Epithelial cell of proximal tubule (primary cell): ENCODE measurements at regions not wholly inside any gene's neighbourhood (a gene's known extent, or its start where the extent isn't known, plus 50 kb on each side); places are given as distances from the start of the nearest gene placed in this dataset.

Experiments used
- DNase-seq: peaks from one replicate; pipeline ENCODE4 v3.0.0-alpha.2; 2011; ENCODE audit warnings: low read depth
- H3K4me3 ChIP-seq: 2 replicates; pipeline ENCODE4 v1.5.1; 2011; ENCODE audit warnings: low read depth, mild to moderate bottlenecking, low read length
- CTCF ChIP-seq: conservative IDR thresholded peaks from 2 replicates; pipeline ENCODE4 v1.5.1; 2012; ENCODE audit warnings: low read depth, mild to moderate bottlenecking, low read length

- no peak for TF ChIP-seq CTCF
- DNase-seq, result no peak
- H3K4me3 ChIP-seq, result no peak overlapping the region
Observed at GRCh38 chr2:2542966-2543611, 212.0 kb upstream of the MYT1L start.

GRCh38 chr2:2542316-2542715 lies 211.2 kb upstream of the MYT1L start:
- H3K4me3 ChIP-seq, result no peak overlapping the region
- no peak for TF ChIP-seq CTCF
- DNase-seq, result no peak

GRCh38 chr2:2540406-2540805 lies 209.3 kb upstream of the MYT1L start:
- no peak for DNase-seq
- TF ChIP-seq CTCF, result no peak
- no peak overlapping the region for H3K4me3 ChIP-seq

GRCh38 chr2:2536416-2537056 lies 205.5 kb upstream of the MYT1L start:
- TF ChIP-seq CTCF, result no peak
- DNase-seq, result no peak
- no peak overlapping the region for H3K4me3 ChIP-seq

- H3K4me3 ChIP-seq, result no peak overlapping the region
- DNase-seq, result no peak
- TF ChIP-seq CTCF, result no peak
Observed at GRCh38 chr2:2530334-2530733, 199.3 kb upstream of the MYT1L start.

- DNase-seq, result no peak
- no peak overlapping the region for H3K4me3 ChIP-seq
- TF ChIP-seq CTCF, result no peak
Observed at GRCh38 chr2:2528846-2529245, 197.8 kb upstream of the MYT1L start.

- DNase-seq, result no peak
- no peak for TF ChIP-seq CTCF
- no peak overlapping the region for H3K4me3 ChIP-seq
Observed at GRCh38 chr2:2527148-2527547, 196.1 kb upstream of the MYT1L start.
